A549 (cell line): ENCODE measurements at regions not wholly inside any gene's neighbourhood (a gene's known extent, or its start where the extent isn't known, plus 50 kb on each side); places are given as distances from the start of the nearest gene placed in this dataset.

Source experiments
- ATAC-seq, 2 experiments: fragments of 200-7000 bp in 1 of 2; fragments of >200 bp in 1 of 2; cut with Nextera tagmentation in 1 of 2; cut with Tn5 transposase in 1 of 2; 3 replicates each; pipeline versions ENCODE4 v1.8.0 to v1.9.1; 2018 to 2020; ENCODE audit warnings: mild to moderate bottlenecking in 1 of 2, moderate library complexity in 1 of 2
- CTCF ChIA-PET: fragments of 300-600 bp; sonication (Branson Sonifier 250); formaldehyde crosslinking; extraction: SDS; loops from one replicate; lab custom pipeline; 2021; ENCODE audit warnings: antibody characterized with exemption, inconsistent platforms; lab: Yijun Ruan, JAX
- POLR2A ChIA-PET: fragments of 350-600 bp; formaldehyde crosslinking; extraction: SDS; loops from one replicate; lab custom pipeline; 2021; ENCODE audit warnings: antibody characterized with exemption, inconsistent platforms; lab: Yijun Ruan, JAX
- DNase-seq, 2 experiments: peaks; one replicate each; pipeline versions ENCODE4 v3.0.0 to v3.0.0-alpha.2; 2011 to 2016; ENCODE audit warnings: low read depth in 1 of 2, low spot score in 1 of 2
- FAIRE-seq: peaks from 2 replicates; lab custom pipeline; 2011; peaks lifted over from hg19 to GRCh38; lab: Jason Lieb, UNC
- H3K27ac ChIP-seq, 2 experiments: fragments of >200 bp; sonication (Bioruptor Twin); formaldehyde crosslinking; 3 replicates each; pipeline ENCODE4 v1.5.1; 2016 to 2017
- H3K4me1 ChIP-seq: fragments of >200 bp; sonication (Bioruptor Twin); formaldehyde crosslinking; 3 replicates; pipeline ENCODE4 v1.6.1; 2016
- H3K4me2 ChIP-seq: fragments of >200 bp; sonication (Bioruptor Twin); formaldehyde crosslinking; 3 replicates; pipeline ENCODE4 v1.6.1; 2016
- H3K4me3 ChIP-seq: fragments of >200 bp; sonication (Bioruptor Twin); formaldehyde crosslinking; 3 replicates; pipeline ENCODE4 v1.5.1; 2016
- H3K9me3 ChIP-seq: fragments of >200 bp; sonication (Bioruptor Twin); formaldehyde crosslinking; 3 replicates; pipeline ENCODE4 v1.6.1; 2016
- CHD4 ChIP-seq: fragments of 200-600 bp; sonication (generic); IDR thresholded peaks from 2 replicates; pipeline ENCODE4 v1.6.1; 2016; ENCODE audit warnings: antibody characterized with exemption, mild to moderate bottlenecking, borderline replicate concordance
- EP300 ChIP-seq, 2 experiments: fragments of >200 bp; sonication (Bioruptor Twin); formaldehyde crosslinking; IDR thresholded peaks; 2 replicates in 1 of 2; 3 replicates in 1 of 2; pipeline ENCODE4 v1.6.1; 2016 to 2017
- ESRRA ChIP-seq: fragments of 150-350 bp; IDR thresholded peaks from 2 replicates; pipeline ENCODE4 v1.6.1; 2014; ENCODE audit warnings: mild to moderate bottlenecking, low read length, borderline replicate concordance
- FOSL2 ChIP-seq, 2 experiments: fragments of 450-650 bp in 1 of 2; fragments of >200 bp in 1 of 2; sonication (Bioruptor Twin) in 1 of 2; formaldehyde crosslinking; IDR thresholded peaks; 2 replicates each; pipeline versions ENCODE4 v1.5.0 to v1.6.1; 2016 to 2020; ENCODE audit warnings: mild to moderate bottlenecking in 1 of 2, moderate library complexity in 1 of 2
- HEYL ChIP-seq: fragments of 250-450 bp; sonication (Bioruptor Pico); IDR thresholded peaks from 2 replicates; pipeline ENCODE4 v1.8.0; 2021; ENCODE audit warnings: mild to moderate bottlenecking, moderate library complexity
- HOXA7 ChIP-seq: fragments of 250-450 bp; sonication (Bioruptor Pico); IDR thresholded peaks from 2 replicates; pipeline ENCODE4 v1.5.0; 2020; ENCODE audit warnings: mild to moderate bottlenecking, moderate library complexity
- HOXB13 ChIP-seq: fragments of 250-450 bp; sonication (Bioruptor Pico); IDR thresholded peaks from 2 replicates; pipeline ENCODE4 v1.5.0; 2020; ENCODE audit warnings: low read depth, mild to moderate bottlenecking, moderate library complexity
- HOXB5 ChIP-seq: fragments of 250-450 bp; sonication (Bioruptor Pico); IDR thresholded peaks from 2 replicates; pipeline ENCODE4 v1.5.0; 2020; ENCODE audit warnings: mild to moderate bottlenecking, moderate library complexity
- JUNB ChIP-seq: fragments of >200 bp; sonication (Bioruptor Twin); formaldehyde crosslinking; IDR thresholded peaks from 2 replicates; pipeline ENCODE4 v1.6.1; 2016
- KDM5A ChIP-seq: fragments of 200-600 bp; sonication (generic); IDR thresholded peaks from 2 replicates; pipeline ENCODE4 v1.6.1; 2016; ENCODE audit warnings: antibody characterized with exemption, mild to moderate bottlenecking
- MAZ ChIP-seq: fragments of 150-350 bp; IDR thresholded peaks from 2 replicates; pipeline ENCODE4 v1.6.1; 2014; ENCODE audit warnings: antibody characterized with exemption, low read depth, low read length, borderline replicate concordance
- NFE2L2 ChIP-seq: fragments of 150-350 bp; conservative IDR thresholded peaks from 2 replicates; pipeline ENCODE4 v1.6.1; 2014; ENCODE audit warnings: low read length
- NR3C1 ChIP-seq: fragments of >200 bp; sonication (Bioruptor Twin); formaldehyde crosslinking; IDR thresholded peaks from 3 replicates; pipeline ENCODE4 v1.6.1; 2017
- POLR2AphosphoS2 ChIP-seq: conservative IDR thresholded peaks from 2 replicates; pipeline ENCODE4 v1.6.1; 2012; ENCODE audit warnings: low read length, improper control_type of control experiment, inconsistent platforms
- RAD21 ChIP-seq, 2 experiments: fragments of >200 bp in 1 of 2; sonication (Bioruptor Twin) in 1 of 2; formaldehyde crosslinking in 1 of 2; IDR thresholded peaks in 1 of 2; conservative IDR thresholded peaks in 1 of 2; 2 replicates in 1 of 2; 3 replicates in 1 of 2; pipeline ENCODE4 v1.6.1; 2012 to 2018; ENCODE audit warnings: inconsistent platforms in 1 of 2
- RCOR1 ChIP-seq: fragments of 150-350 bp; IDR thresholded peaks from 2 replicates; pipeline ENCODE4 v1.6.1; 2014; ENCODE audit warnings: antibody characterized with exemption, low read length, low read depth
- RNF2 ChIP-seq: fragments of 200-600 bp; sonication (generic); IDR thresholded peaks from 2 replicates; pipeline ENCODE4 v1.6.1; 2016; ENCODE audit warnings: low read depth, mild to moderate bottlenecking, antibody characterized with exemption, moderate library complexity, borderline replicate concordance
- SMC3 ChIP-seq: fragments of >200 bp; sonication (Bioruptor Twin); formaldehyde crosslinking; IDR thresholded peaks from 3 replicates; pipeline ENCODE4 v1.6.1; 2018; ENCODE audit warnings: inconsistent platforms
- ZFP36 ChIP-seq: fragments of 450-650 bp; IDR thresholded peaks from 2 replicates; pipeline ENCODE4 v1.6.1; 2014; ENCODE audit warnings: borderline replicate concordance; ENCODE audit not compliant: partially characterized antibody
- ZSCAN20 ChIP-seq: fragments of 250-450 bp; sonication (Bioruptor Pico); IDR thresholded peaks from 2 replicates; pipeline ENCODE4 v1.8.0; 2022; ENCODE audit warnings: mild to moderate bottlenecking, moderate library complexity
- WGBS: methylation state at CpG from one replicate; pipeline ENCODE4 v1.1.6; 2017; ENCODE audit errors: missing lambda C conversion rate; 5-methylcytosine and 5-hydroxymethylcytosine counted together
- TF ChIP-seq, protein P1 (sequence below): IDR thresholded peaks from 2 replicates; pipeline ENCODE4 v1.6.1; 2012
- TF ChIP-seq, protein P2 (sequence below): fragments of >200 bp; sonication (Bioruptor Twin); formaldehyde crosslinking; IDR thresholded peaks from 3 replicates; pipeline ENCODE4 v1.6.1; 2016
- TF ChIP-seq, protein P3 (sequence below): fragments of >200 bp; sonication (Bioruptor Twin); formaldehyde crosslinking; IDR thresholded peaks from 3 replicates; pipeline ENCODE4 v1.5.1; 2016
- TF ChIP-seq, protein P4 (sequence below): fragments of 150-350 bp; IDR thresholded peaks from 2 replicates; pipeline ENCODE4 v1.6.1; 2014; ENCODE audit warnings: low read depth, mild to moderate bottlenecking, low read length

DNA sequence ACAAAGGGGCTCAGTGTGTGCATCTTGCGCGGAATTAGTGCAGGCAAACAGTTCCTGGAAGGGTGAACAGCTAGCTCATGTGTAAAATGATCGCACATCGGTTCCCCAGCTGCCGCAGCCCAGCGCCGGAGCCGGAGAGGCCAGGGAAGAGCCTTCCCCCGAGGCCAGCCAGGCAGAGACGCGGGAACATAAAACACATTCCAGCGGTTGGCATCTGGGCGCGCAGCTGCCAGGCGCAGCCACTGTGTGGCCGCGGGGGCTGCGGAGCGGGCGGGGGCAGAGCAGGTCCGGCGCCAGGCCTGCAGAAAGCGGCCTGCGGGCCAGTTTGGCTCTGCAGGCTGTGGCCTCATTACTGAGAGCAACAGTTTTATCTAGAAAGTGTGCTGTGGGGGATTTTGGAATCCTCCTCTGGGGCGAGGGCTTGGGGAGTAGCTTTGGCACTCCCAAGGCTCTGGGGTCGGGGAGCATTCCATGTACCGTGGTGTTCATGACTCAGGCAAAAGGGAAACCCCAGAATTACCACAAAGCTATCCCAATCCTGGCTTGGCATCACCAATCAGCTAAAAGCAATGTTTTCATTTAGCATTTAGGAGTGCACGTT is 74.3 kb downstream of the SAMD9 start:
- CTCF ChIA-PET = interaction anchor here (0.7 kb wide), 1 partner anchor 12 kb away, joined by 3 read pairs; no protein-coding TSS in a partner anchor
- no peak overlapping the region for H3K27ac ChIP-seq
- POLR2A ChIA-PET = no interaction called here
- no peak for FAIRE-seq
- TF ChIP-seq, protein P1, sequence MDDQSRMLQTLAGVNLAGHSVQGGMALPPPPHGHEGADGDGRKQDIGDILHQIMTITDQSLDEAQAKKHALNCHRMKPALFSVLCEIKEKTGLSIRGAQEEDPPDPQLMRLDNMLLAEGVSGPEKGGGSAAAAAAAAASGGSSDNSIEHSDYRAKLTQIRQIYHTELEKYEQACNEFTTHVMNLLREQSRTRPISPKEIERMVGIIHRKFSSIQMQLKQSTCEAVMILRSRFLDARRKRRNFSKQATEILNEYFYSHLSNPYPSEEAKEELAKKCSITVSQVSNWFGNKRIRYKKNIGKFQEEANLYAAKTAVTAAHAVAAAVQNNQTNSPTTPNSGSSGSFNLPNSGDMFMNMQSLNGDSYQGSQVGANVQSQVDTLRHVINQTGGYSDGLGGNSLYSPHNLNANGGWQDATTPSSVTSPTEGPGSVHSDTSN = no peak
- TF ChIP-seq RAD21 (conservative IDR thresholded peaks at IDR 0.05 in 1 of 2, IDR thresholded peaks at IDR 0.05 in 1 of 2) = no peak
- no peak for TF ChIP-seq JUNB
- no peak for TF ChIP-seq RCOR1
- no peak for TF ChIP-seq HEYL (CRISPR knock-in tag)
- TF ChIP-seq, protein P2, sequence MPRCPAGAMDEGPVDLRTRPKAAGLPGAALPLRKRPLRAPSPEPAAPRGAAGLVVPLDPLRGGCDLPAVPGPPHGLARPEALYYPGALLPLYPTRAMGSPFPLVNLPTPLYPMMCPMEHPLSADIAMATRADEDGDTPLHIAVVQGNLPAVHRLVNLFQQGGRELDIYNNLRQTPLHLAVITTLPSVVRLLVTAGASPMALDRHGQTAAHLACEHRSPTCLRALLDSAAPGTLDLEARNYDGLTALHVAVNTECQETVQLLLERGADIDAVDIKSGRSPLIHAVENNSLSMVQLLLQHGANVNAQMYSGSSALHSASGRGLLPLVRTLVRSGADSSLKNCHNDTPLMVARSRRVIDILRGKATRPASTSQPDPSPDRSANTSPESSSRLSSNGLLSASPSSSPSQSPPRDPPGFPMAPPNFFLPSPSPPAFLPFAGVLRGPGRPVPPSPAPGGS = no peak
- DNase-seq = no peak
- H3K4me3 ChIP-seq = no peak overlapping the region
- ATAC-seq = no peak; a peak in 2 of 6 replicates
- WGBS = 86% methylated on average over 26 of the region's 28 CpGs
- no peaks in the 10 kb centered on the region for H3K9me3 ChIP-seq
- H3K4me2 ChIP-seq = no peak overlapping the region
- no peaks in the 10 kb centered on the region for H3K4me1 ChIP-seq

DNA sequence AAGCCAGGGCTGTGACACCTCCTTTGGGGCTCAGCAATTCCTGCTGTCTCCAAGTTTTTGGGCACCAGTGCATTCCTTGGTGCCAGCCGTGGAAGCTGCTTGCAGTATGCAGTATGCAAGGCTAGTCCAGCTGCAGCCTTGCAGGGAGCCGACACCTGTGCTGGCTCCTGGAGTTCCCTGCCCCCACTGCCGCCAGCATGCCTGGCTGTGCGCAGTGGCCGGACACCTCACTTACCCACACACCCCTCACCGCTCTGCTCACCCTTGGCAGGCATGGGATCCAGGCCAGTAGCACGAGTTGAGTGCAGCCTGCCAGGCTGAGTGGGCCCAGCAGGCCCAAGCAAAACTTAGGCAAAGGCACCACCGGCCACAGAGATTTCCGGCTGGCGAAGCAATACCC is 77.4 kb downstream of the SAMD9 start:
- H3K4me3 ChIP-seq = no peak overlapping the region
- DNase-seq (no peak), ATAC-seq (no peak), FAIRE-seq (no peak)
- no peak overlapping the region for H3K4me2 ChIP-seq
- no peak overlapping the region for H3K27ac ChIP-seq
- WGBS = 75% methylated on average over 10 of the region's 10 CpGs
- POLR2A ChIA-PET = no interaction called here
- CTCF ChIA-PET = interaction anchor here (0.9 kb wide), 1 partner anchor 111 kb away, joined by 3 read pairs; no protein-coding TSS in a partner anchor
- no peak for TF ChIP-seq HOXA7
- no peak for TF ChIP-seq RNF2
- no peak for TF ChIP-seq FOSL2 (IDR thresholded peaks at IDR 0.05)
- TF ChIP-seq FOSL2 (CRISPR knock-in tag; IDR thresholded peaks at IDR 0.05) = no peak
- TF ChIP-seq POLR2AphosphoS2 = no peak
- no peak for TF ChIP-seq CHD4
- no peak for TF ChIP-seq MAZ
- H3K9me3 ChIP-seq = no peaks in the 10 kb centered on the region
- H3K4me1 ChIP-seq = no peaks in the 10 kb centered on the region

DNA sequence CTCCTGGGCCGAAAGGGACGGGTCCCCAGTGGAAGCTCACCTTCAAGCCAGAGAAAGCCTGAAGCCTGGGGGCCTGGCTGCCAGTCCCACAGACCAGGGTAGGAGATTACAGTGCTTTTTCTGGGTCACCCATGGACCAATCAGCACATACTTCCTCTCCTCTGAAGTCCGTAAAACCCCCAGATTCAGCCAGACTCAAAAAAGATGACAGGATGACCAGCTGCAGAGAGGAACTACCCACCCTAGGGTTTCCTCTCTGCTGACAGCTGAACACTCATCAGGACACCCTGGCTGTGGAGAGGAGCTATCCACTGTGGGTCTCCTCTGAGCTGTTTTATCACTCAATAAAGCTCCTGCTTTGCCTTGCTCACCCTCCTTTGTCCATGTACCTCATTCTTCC is 78.0 kb downstream of the SAMD9 start:
- WGBS = 83% methylated on average over 1 of the region's 3 CpGs
- ChIA-PET POLR2A (no interaction called here), CTCF (interaction anchor here (0.9 kb wide), 2 partner anchors 110 to 592 kb away, joined by 3 read pairs; partner anchors contain the start of gene GATAD1)
- Histone ChIP-seq H3K4me3 (no peak overlapping the region), H3K4me2 (no peak overlapping the region), H3K4me1 (no peaks in the 10 kb centered on the region), H3K27ac (no peak overlapping the region), H3K9me3 (no peaks in the 10 kb centered on the region)
- FAIRE-seq = no peak
- DNase-seq = no peak
- TF ChIP-seq HOXB13 (CRISPR knock-in tag) (no peak), HOXB5 (CRISPR knock-in tag) (no peak), NFE2L2 (no peak), HEYL (CRISPR knock-in tag) (no peak), RCOR1 (no peak), MAZ (no peak), ZFP36 (no peak), ESRRA (no peak), SMC3 (no peak), FOSL2 (IDR thresholded peaks at IDR 0.05) (no peak), FOSL2 (CRISPR knock-in tag; IDR thresholded peaks at IDR 0.05) (no peak), ZSCAN20 (CRISPR knock-in tag) (no peak), KDM5A (no peak), NR3C1 (no peak), EP300 (IDR thresholded peaks at IDR 0.05) (no peak)
- TF ChIP-seq, protein P3, sequence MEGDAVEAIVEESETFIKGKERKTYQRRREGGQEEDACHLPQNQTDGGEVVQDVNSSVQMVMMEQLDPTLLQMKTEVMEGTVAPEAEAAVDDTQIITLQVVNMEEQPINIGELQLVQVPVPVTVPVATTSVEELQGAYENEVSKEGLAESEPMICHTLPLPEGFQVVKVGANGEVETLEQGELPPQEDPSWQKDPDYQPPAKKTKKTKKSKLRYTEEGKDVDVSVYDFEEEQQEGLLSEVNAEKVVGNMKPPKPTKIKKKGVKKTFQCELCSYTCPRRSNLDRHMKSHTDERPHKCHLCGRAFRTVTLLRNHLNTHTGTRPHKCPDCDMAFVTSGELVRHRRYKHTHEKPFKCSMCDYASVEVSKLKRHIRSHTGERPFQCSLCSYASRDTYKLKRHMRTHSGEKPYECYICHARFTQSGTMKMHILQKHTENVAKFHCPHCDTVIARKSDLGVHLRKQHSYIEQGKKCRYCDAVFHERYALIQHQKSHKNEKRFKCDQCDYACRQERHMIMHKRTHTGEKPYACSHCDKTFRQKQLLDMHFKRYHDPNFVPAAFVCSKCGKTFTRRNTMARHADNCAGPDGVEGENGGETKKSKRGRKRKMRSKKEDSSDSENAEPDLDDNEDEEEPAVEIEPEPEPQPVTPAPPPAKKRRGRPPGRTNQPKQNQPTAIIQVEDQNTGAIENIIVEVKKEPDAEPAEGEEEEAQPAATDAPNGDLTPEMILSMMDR = no peak
- TF ChIP-seq, protein P4, sequence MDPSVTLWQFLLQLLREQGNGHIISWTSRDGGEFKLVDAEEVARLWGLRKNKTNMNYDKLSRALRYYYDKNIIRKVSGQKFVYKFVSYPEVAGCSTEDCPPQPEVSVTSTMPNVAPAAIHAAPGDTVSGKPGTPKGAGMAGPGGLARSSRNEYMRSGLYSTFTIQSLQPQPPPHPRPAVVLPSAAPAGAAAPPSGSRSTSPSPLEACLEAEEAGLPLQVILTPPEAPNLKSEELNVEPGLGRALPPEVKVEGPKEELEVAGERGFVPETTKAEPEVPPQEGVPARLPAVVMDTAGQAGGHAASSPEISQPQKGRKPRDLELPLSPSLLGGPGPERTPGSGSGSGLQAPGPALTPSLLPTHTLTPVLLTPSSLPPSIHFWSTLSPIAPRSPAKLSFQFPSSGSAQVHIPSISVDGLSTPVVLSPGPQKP = no peak
- no peak for ATAC-seq
